Choroid plexus epithelial cell (primary cell): ENCODE measurements at regions not wholly inside any gene's neighbourhood (a gene's known extent, or its start where the extent isn't known, plus 50 kb on each side); places are given as distances from the start of the nearest gene placed in this dataset.

Experiments
- DNase-seq: peaks from one replicate; pipeline ENCODE4 v3.0.0-alpha.2; 2010; ENCODE audit warnings: low read depth
- H3K4me3 ChIP-seq: 2 replicates; pipeline ENCODE4 v1.5.1; 2011; ENCODE audit warnings: low read depth, mild to moderate bottlenecking, control low read depth, low read length, moderate library complexity
- CTCF ChIP-seq: conservative IDR thresholded peaks from 2 replicates; pipeline ENCODE4 v1.5.1; 2011; ENCODE audit warnings: low read depth, mild to moderate bottlenecking, control low read depth, inconsistent platforms, low read length, moderate library complexity

- H3K4me3 ChIP-seq, result no peak overlapping the region
- DNase-seq, result no peak
- TF ChIP-seq CTCF, result no peak
Observed at GRCh38 chr13:67990868-67991267, 760.7 kb upstream of the PCDH9 start.

- DNase-seq, result no peak
- H3K4me3 ChIP-seq, result no peak overlapping the region
- no peak for TF ChIP-seq CTCF
Observed at GRCh38 chr13:67986234-67986633, 756.1 kb upstream of the PCDH9 start.

GRCh38 chr13:67977066-67977465 is 746.9 kb upstream of the PCDH9 start:
- TF ChIP-seq CTCF, result no peak
- no peak overlapping the region for H3K4me3 ChIP-seq
- DNase-seq, result no peak

GRCh38 chr13:67971291-67971690 is 741.2 kb upstream of the PCDH9 start:
- no peak overlapping the region for H3K4me3 ChIP-seq
- DNase-seq, result no peak
- no peak for TF ChIP-seq CTCF

- TF ChIP-seq CTCF, result no peak
- no peak for DNase-seq
- no peak overlapping the region for H3K4me3 ChIP-seq
Observed at GRCh38 chr13:67967031-67967430, 736.9 kb upstream of the PCDH9 start.

GRCh38 chr13:67966065-67966464 is 735.9 kb upstream of the PCDH9 start:
- no peak for DNase-seq
- no peak for TF ChIP-seq CTCF
- no peak overlapping the region for H3K4me3 ChIP-seq

GRCh38 chr13:67964986-67965385 is 734.9 kb upstream of the PCDH9 start:
- H3K4me3 ChIP-seq, result no peak overlapping the region
- no peak for DNase-seq
- no peak for TF ChIP-seq CTCF
